IMR-90 (cell line): ENCODE measurements at regions not wholly inside any gene's neighbourhood (a gene's known extent, or its start where the extent isn't known, plus 50 kb on each side); places are given as distances from the start of the nearest gene placed in this dataset.

Source experiments
- ATAC-seq: fragments of 200-7000 bp; cut with Tn5 transposase; 2 replicates; pipeline ENCODE4 v1.9.1; 2020; ENCODE audit warnings: low read depth, mild to moderate bottlenecking, moderate library complexity
- BruUV-seq: library from RNA; stranded (reverse); fragments of 400-500 nt; replicated peaks from 2 replicates; lab custom pipeline; 2021; lab: Mats Ljungman, UMichigan
- CTCF ChIA-PET: fragments of 300-600 bp; formaldehyde crosslinking; extraction: SDS; loops from one replicate; lab custom pipeline; 2021; ENCODE audit warnings: antibody characterized with exemption; lab: Yijun Ruan, JAX
- POLR2A ChIA-PET: fragments of 300-600 bp; sonication (Branson Sonifier 250); formaldehyde crosslinking; loops from one replicate; lab custom pipeline; 2022; ENCODE audit warnings: antibody characterized with exemption; ENCODE audit not compliant: unreplicated experiment; lab: Charles Lee
- DNase-seq: peaks from one replicate; pipeline ENCODE4 v3.0.0; 2013
- H2AFZ ChIP-seq: replicated peaks from 2 replicates; pipeline ENCODE3; 2013; ENCODE audit warnings: low read length, mild to moderate bottlenecking; ENCODE audit not compliant: poor library complexity
- H2AK5ac ChIP-seq: 2 replicates; pipeline ENCODE4 v1.6.1; 2013; ENCODE audit warnings: low read depth, low read length, inconsistent platforms
- H2AK9ac ChIP-seq: replicated peaks from 2 replicates; pipeline ENCODE3; 2013; ENCODE audit warnings: mild to moderate bottlenecking, low read depth, low read length, moderate library complexity; ENCODE audit not compliant: poor library complexity
- H2BK120ac ChIP-seq: 2 replicates; pipeline ENCODE4 v1.6.1; 2013; ENCODE audit warnings: low read depth, low read length, inconsistent platforms
- H2BK15ac ChIP-seq: 3 replicates; pipeline ENCODE4 v1.6.1; 2013; ENCODE audit warnings: low read depth, low read length, inconsistent platforms
- H2BK20ac ChIP-seq: 2 replicates; pipeline ENCODE4 v1.6.1; 2013; ENCODE audit warnings: low read depth, mild to moderate bottlenecking, inconsistent platforms, low read length, moderate library complexity
- H2BK5ac ChIP-seq: 2 replicates; pipeline ENCODE4 v1.6.1; 2013; ENCODE audit warnings: mild to moderate bottlenecking, low read depth, low read length, inconsistent platforms; ENCODE audit not compliant: poor library complexity, severe bottlenecking
- H3K14ac ChIP-seq: replicated peaks from 2 replicates; pipeline ENCODE4 v1.6.1; 2013; ENCODE audit warnings: low read depth, low read length, inconsistent platforms
- H3K18ac ChIP-seq: 2 replicates; pipeline ENCODE4 v1.6.1; 2013; ENCODE audit warnings: low read depth, low read length, control low read depth
- H3K23ac ChIP-seq: 2 replicates; pipeline ENCODE4 v1.6.1; 2013; ENCODE audit warnings: low read depth, low read length, inconsistent platforms
- H3K27ac ChIP-seq: 2 replicates; pipeline ENCODE4 v1.5.1; 2013; ENCODE audit warnings: mild to moderate bottlenecking, control low read depth, low read length; ENCODE audit not compliant: insufficient read depth
- H3K27me3 ChIP-seq: 2 replicates; pipeline ENCODE4 v1.6.1; 2013; ENCODE audit warnings: low read length; ENCODE audit not compliant: control insufficient read depth, insufficient read depth
- H3K36me3 ChIP-seq: 2 replicates; pipeline ENCODE4 v1.6.1; 2013; ENCODE audit warnings: low read length, mixed read lengths; ENCODE audit not compliant: control insufficient read depth, insufficient read depth
- H3K4ac ChIP-seq: 2 replicates; pipeline ENCODE4 v1.6.1; 2013; ENCODE audit warnings: low read depth, low read length, inconsistent platforms
- H3K4me1 ChIP-seq: 2 replicates; pipeline ENCODE4 v1.6.1; 2013; ENCODE audit warnings: low read length, mixed read lengths; ENCODE audit not compliant: control insufficient read depth, insufficient read depth
- H3K4me2 ChIP-seq: 2 replicates; pipeline ENCODE4 v1.6.1; 2013; ENCODE audit warnings: low read depth, mild to moderate bottlenecking, control low read depth, low read length, moderate library complexity
- H3K4me3 ChIP-seq: 2 replicates; pipeline ENCODE4 v1.5.1; 2013; ENCODE audit warnings: low read depth, mild to moderate bottlenecking, control low read depth, low read length, moderate library complexity; ENCODE audit not compliant: insufficient read depth
- H3K56ac ChIP-seq: 2 replicates; pipeline ENCODE4 v1.6.1; 2013; ENCODE audit warnings: low read length, inconsistent platforms; ENCODE audit not compliant: insufficient read depth; ENCODE audit errors: extremely low read depth
- H3K79me1 ChIP-seq, 2 experiments: 2 replicates each; pipeline ENCODE4 v1.6.1; 2013; ENCODE audit warnings: low read length in 2 of 2, inconsistent platforms in 1 of 2, low read depth in 1 of 2
- H3K9ac ChIP-seq: 2 replicates; pipeline ENCODE4 v1.6.1; 2013; ENCODE audit warnings: low read depth, low read length, control low read depth
- H3K9me1 ChIP-seq: 2 replicates; pipeline ENCODE4 v1.6.1; 2013; ENCODE audit warnings: low read length, inconsistent platforms; ENCODE audit not compliant: insufficient read depth
- H3K9me3 ChIP-seq: 2 replicates; pipeline ENCODE4 v1.6.1; 2013; ENCODE audit warnings: low read length; ENCODE audit not compliant: control insufficient read depth, insufficient read depth
- H4K20me1 ChIP-seq: 2 replicates; pipeline ENCODE4 v1.6.1; 2013; ENCODE audit warnings: low read length, inconsistent platforms; ENCODE audit not compliant: insufficient read depth
- H4K5ac ChIP-seq: 2 replicates; pipeline ENCODE4 v1.6.1; 2013; ENCODE audit warnings: mild to moderate bottlenecking, low read depth, low read length, control low read depth
- H4K8ac ChIP-seq, 2 experiments: 2 replicates each; pipeline ENCODE4 v1.6.1; 2013; ENCODE audit warnings: low read depth in 2 of 2, low read length in 2 of 2, control low read depth in 1 of 2, inconsistent platforms in 1 of 2
- H4K91ac ChIP-seq: 2 replicates; pipeline ENCODE4 v1.6.1; 2013; ENCODE audit warnings: low read depth, low read length, inconsistent platforms; ENCODE audit not compliant: insufficient read depth
- FOS ChIP-seq: fragments of 150-350 bp; IDR thresholded peaks from 2 replicates; pipeline ENCODE4 v1.6.1; 2016; ENCODE audit warnings: low read depth, low read length
- WGBS, 2 experiments: methylation state at CpG; one replicate each; pipeline versions ENCODE4 v1.1.5 to v1.1.7; 2013; ENCODE audit warnings: missing lambda C conversion rate in 2 of 2; ENCODE audit not compliant: insufficient read length in 1 of 2; ENCODE audit errors: extremely low coverage in 2 of 2; 5-methylcytosine and 5-hydroxymethylcytosine counted together
- dilution Hi-C: fragments of 300-500 bp; cut with HindIII; formaldehyde crosslinking; loops from one replicate; pipeline ENCODE4 v1.14.3; 2018; ENCODE audit warnings: low sequenced_read_pairs; ENCODE audit not compliant: unreplicated experiment
- in situ Hi-C: fragments of 300-500 bp; cut with MboI; formaldehyde crosslinking; loops from 3 replicates; pipeline ENCODE4 v1.14.3; 2019; ENCODE audit warnings: low sequenced_read_pairs, inconsistent platforms, mixed read lengths
- intact Hi-C: fragments of 100-400 bp; cut with micrococcal nuclease; formaldehyde crosslinking; loops from 2 replicates; pipeline ENCODE4 v1.10.0; 2022

GRCh38 chr4:27187786-27188185 is 327.1 kb downstream of the STIM2 start:
- no peak overlapping the region for H3K27ac ChIP-seq
- no peak for DNase-seq

More at GRCh38 chr4:27187786-27188185, 327.1 kb downstream of the STIM2 start:
- POLR2A ChIA-PET = no interaction called here
- Histone ChIP-seq H3K4ac (no peak overlapping the region), H2AFZ (no peak overlapping the region), H4K20me1 (no peaks in the 10 kb centered on the region), H2BK20ac (no peak overlapping the region), H2AK9ac (no peak overlapping the region), H2BK15ac (no peak overlapping the region), H4K91ac (no peak overlapping the region), H3K14ac (no peak overlapping the region), H3K4me3 (no peak overlapping the region), H4K8ac (no peak overlapping the region), H3K18ac (no peak overlapping the region), H3K36me3 (no peaks in the 10 kb centered on the region), H4K5ac (no peak overlapping the region), H2AK5ac (no peak overlapping the region), H3K4me1 (no peaks in the 10 kb centered on the region), H3K23ac (no peak overlapping the region), H3K9ac (no peak overlapping the region), H3K56ac (no peak overlapping the region), H3K79me1 (no peaks in the 10 kb centered on the region), H3K9me1 (no peaks in the 10 kb centered on the region), H2BK120ac (no peak overlapping the region), H3K27me3 (no peaks in the 10 kb centered on the region), H2BK5ac (no peak overlapping the region), H3K4me2 (no peak overlapping the region), H3K9me3 (no peaks in the 10 kb centered on the region)
- no peak for ATAC-seq
- TF ChIP-seq FOS = no peak
- intact Hi-C loops (no loop called here), in situ Hi-C loops (no loop called here), dilution Hi-C loops (no loop called here)
- no CpG with 5 or more reads among the region's 2 CpGs for WGBS, 2 experiments
- no TSS peak for BruUV-seq
- CTCF ChIA-PET = interaction anchor here (0.8 kb wide), 1 partner anchor 11 kb away, joined by 3 read pairs; no protein-coding TSS in a partner anchor
